Natural killer cell (primary cell): ENCODE measurements at regions not wholly inside any gene's neighbourhood (a gene's known extent, or its start where the extent isn't known, plus 50 kb on each side); places are given as distances from the start of the nearest gene placed in this dataset.

Experiments
- ATAC-seq, 3 donors: fragments of 150-1000 bp in 2 of 3; fragments of 200-7000 bp in 1 of 3; cut with Tn5 transposase; 1 replicate in 1 of 3; 2 replicates in 2 of 3; pipeline ENCODE4 v1.10.0; 2021; ENCODE audit warnings: mild to moderate bottlenecking in 2 of 3, moderate library complexity in 2 of 3
- DNase-seq, 2 donors: peaks; one replicate each; pipeline versions ENCODE4 v3.0.0 to v3.0.0-alpha.2; 2013 to 2021; ENCODE audit warnings: mixed read lengths in 1 of 2
- H3K27ac ChIP-seq: one replicate; pipeline ENCODE4 v1.5.1; 2013; ENCODE audit warnings: mild to moderate bottlenecking, low read length
- H3K27me3 ChIP-seq: one replicate; pipeline ENCODE4 v1.6.1; 2013; ENCODE audit warnings: low read length; ENCODE audit not compliant: control insufficient read depth, insufficient read depth
- H3K36me3 ChIP-seq: one replicate; pipeline ENCODE4 v1.6.1; 2013; ENCODE audit warnings: low read length; ENCODE audit not compliant: control insufficient read depth, insufficient read depth
- H3K4me1 ChIP-seq: one replicate; pipeline ENCODE4 v1.6.1; 2013; ENCODE audit warnings: low read length; ENCODE audit not compliant: control insufficient read depth, insufficient read depth
- H3K4me3 ChIP-seq: one replicate; pipeline ENCODE4 v1.5.1; 2013; ENCODE audit warnings: low read length
- H3K9me3 ChIP-seq: one replicate; pipeline ENCODE4 v1.6.1; 2013; ENCODE audit warnings: low read length; ENCODE audit not compliant: control insufficient read depth, insufficient read depth
- H3K27ac Mint-ChIP-seq, 2 donors: one replicate each; pipeline ENCODE4 v1.8.0; 2022; ENCODE audit warnings: mild to moderate bottlenecking in 2 of 2, mixed read lengths in 2 of 2, moderate library complexity in 1 of 2
- H3K27me3 Mint-ChIP-seq, 2 donors: one replicate each; pipeline ENCODE4 v1.8.0; 2022; ENCODE audit warnings: low read depth in 2 of 2, mixed read lengths in 2 of 2
- H3K36me3 Mint-ChIP-seq: one replicate; pipeline ENCODE4 v1.8.0; 2022; ENCODE audit warnings: mixed read lengths
- H3K4me1 Mint-ChIP-seq, 2 donors: one replicate each; pipeline ENCODE4 v1.8.0; 2022; ENCODE audit warnings: mixed read lengths in 2 of 2
- H3K4me3 Mint-ChIP-seq: one replicate; pipeline ENCODE4 v1.8.0; 2022; ENCODE audit warnings: mild to moderate bottlenecking, moderate library complexity, mixed read lengths
- H3K9me3 Mint-ChIP-seq, 2 donors: one replicate each; pipeline ENCODE4 v1.8.0; 2022; ENCODE audit warnings: mixed read lengths in 2 of 2
- CTCF ChIP-seq: fragments of 200-600 bp; IDR thresholded peaks from one replicate; pipeline ENCODE4 v1.8.0; 2022; ENCODE audit warnings: antibody characterized with exemption
- WGBS: methylation state at CpG from one replicate; pipeline ENCODE4 v1.1.7; 2013; ENCODE audit warnings: missing lambda C conversion rate; ENCODE audit not compliant: insufficient coverage; 5-methylcytosine and 5-hydroxymethylcytosine counted together
- intact Hi-C: fragments of 100-400 bp; cut with micrococcal nuclease; formaldehyde crosslinking; loops from one replicate; pipeline ENCODE4 v1.14.2; 2022

GRCh38 chr17:71392715-71393567 lies 727.9 kb upstream of the SOX9 start:
- intact Hi-C loops = no loop called here
- peaks cover 10 to 21% of the 10 kb centered on the region in 2 donors for H3K9me3 Mint-ChIP-seq
- no peak overlapping the region for H3K27ac ChIP-seq

GRCh38 chr17:71395901-71396300 lies 724.9 kb upstream of the SOX9 start:
- intact Hi-C loops = no loop called here
- H3K27me3 ChIP-seq = no peaks in the 10 kb centered on the region

More at GRCh38 chr17:71392715-71393567, 727.9 kb upstream of the SOX9 start:
- Mint-ChIP-seq H3K27me3 (no peaks in the 10 kb centered on the region), H3K4me3 (no peak overlapping the region), H3K36me3 (peaks cover 8% of the 10 kb centered on the region), H3K27ac (no peak overlapping the region), H3K4me1 (no peaks in the 10 kb centered on the region)
- TF ChIP-seq CTCF = no peak
- ATAC-seq (no peak), DNase-seq (no peak)
- H3K9me3 ChIP-seq = peaks cover 1% of the 10 kb centered on the region
- H3K4me3 ChIP-seq = no peak overlapping the region
- H3K4me1 ChIP-seq = no peaks in the 10 kb centered on the region
- 86% methylated on average over 4 of the region's 4 CpGs for WGBS
- H3K27me3 ChIP-seq = no peaks in the 10 kb centered on the region
- H3K36me3 ChIP-seq = no peaks in the 10 kb centered on the region

GRCh38 chr17:71396711-71397110 lies 724.1 kb upstream of the SOX9 start:
- peaks cover 7 to 10% of the 10 kb centered on the region in 2 donors for H3K9me3 Mint-ChIP-seq
- H3K36me3 Mint-ChIP-seq = no peaks in the 10 kb centered on the region
- Histone ChIP-seq H3K36me3 (no peaks in the 10 kb centered on the region), H3K27ac (no peak overlapping the region), H3K27me3 (no peaks in the 10 kb centered on the region), H3K4me1 (no peaks in the 10 kb centered on the region), H3K4me3 (no peak overlapping the region), H3K9me3 (no peaks in the 10 kb centered on the region)
- TF ChIP-seq CTCF = no peak
- DNase-seq (no peak), ATAC-seq (no peak)
- no peak overlapping the region for H3K27ac Mint-ChIP-seq
- intact Hi-C loops = no loop called here
- no peaks in the 10 kb centered on the region for H3K27me3 Mint-ChIP-seq
- 86% methylated on average over 2 of the region's 3 CpGs for WGBS
- H3K4me3 Mint-ChIP-seq = no peak overlapping the region
- H3K4me1 Mint-ChIP-seq = no peaks in the 10 kb centered on the region

More at GRCh38 chr17:71395901-71396300, 724.9 kb upstream of the SOX9 start:
- Mint-ChIP-seq H3K36me3 (no peaks in the 10 kb centered on the region), H3K27me3 (no peaks in the 10 kb centered on the region), H3K4me1 (no peaks in the 10 kb centered on the region), H3K9me3 (peaks cover 8 to 10% of the 10 kb centered on the region in 2 donors), H3K27ac (no peak overlapping the region), H3K4me3 (no peak overlapping the region)
- TF ChIP-seq CTCF = no peak
- no peaks in the 10 kb centered on the region for H3K4me1 ChIP-seq
- DNase-seq (no peak), ATAC-seq (no peak)
- WGBS = 67% methylated on average over 2 of the region's 2 CpGs
- no peaks in the 10 kb centered on the region for H3K9me3 ChIP-seq
- H3K4me3 ChIP-seq = no peak overlapping the region
- H3K27ac ChIP-seq = no peak overlapping the region
- no peaks in the 10 kb centered on the region for H3K36me3 ChIP-seq
